Erythroblast (primary cell): ENCODE measurements at regions not wholly inside any gene's neighbourhood (a gene's known extent, or its start where the extent isn't known, plus 50 kb on each side); places are given as distances from the start of the nearest gene placed in this dataset.

Experiments
- GATA1 ChIP-seq: IDR thresholded peaks from 2 replicates; pipeline ENCODE4 v1.6.1; 2011; ENCODE audit warnings: low read depth, mild to moderate bottlenecking, control low read depth, low read length, moderate library complexity
- POLR2A ChIP-seq: IDR thresholded peaks from 2 replicates; pipeline ENCODE4 v1.6.1; 2011; ENCODE audit warnings: mild to moderate bottlenecking, low read length

DNA sequence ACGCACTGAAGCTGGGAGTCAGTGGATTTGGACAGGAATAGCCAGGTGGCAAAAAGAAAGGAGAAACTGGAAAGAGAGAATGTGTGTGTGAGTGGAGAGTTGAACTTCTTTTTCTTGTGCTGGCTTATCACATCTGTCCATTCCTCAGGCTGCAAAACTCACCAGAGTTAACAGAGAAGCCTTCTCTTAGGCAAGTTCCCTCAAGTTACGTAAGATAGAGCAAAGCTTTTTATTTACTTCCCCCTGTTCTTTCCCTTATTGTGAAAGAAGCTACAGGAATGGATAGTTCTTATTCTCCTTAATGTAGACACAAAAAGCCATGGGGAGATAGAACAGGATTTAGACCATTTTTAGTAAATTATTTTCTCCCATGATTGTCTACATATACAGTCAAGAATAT is 188.6 kb downstream of the BMP2 start:
- no peak for TF ChIP-seq POLR2A
- TF ChIP-seq GATA1, result no peak
